CD4-positive, alpha-beta memory T cell (primary cell): ENCODE measurements at regions not wholly inside any gene's neighbourhood (a gene's known extent, or its start where the extent isn't known, plus 50 kb on each side); places are given as distances from the start of the nearest gene placed in this dataset.
"Not testable (repeated sequence)": the region's sequence is repeated elsewhere in the genome, so short reads cannot be mapped to it uniquely, and the experiment has no call there.

Experiments
- CTCF ChIA-PET: fragments of 350-600 bp; sonication (Branson Sonifier 250); formaldehyde crosslinking; loops from one replicate; lab custom pipeline; 2021; ENCODE audit warnings: inconsistent platforms; ENCODE audit not compliant: partially characterized antibody; lab: Charles Lee
- POLR2A ChIA-PET: fragments of 350-600 bp; sonication (Branson Sonifier 250); formaldehyde crosslinking; loops from one replicate; lab custom pipeline; 2021; ENCODE audit not compliant: partially characterized antibody; lab: Charles Lee
- DNase-seq, 5 donors: peaks; one replicate each; pipeline versions ENCODE4 v3.0.0 to v3.0.0-alpha.2; 2020 to 2022; ENCODE audit warnings: mixed read lengths in 1 of 5
- H3K27ac ChIP-seq: one replicate; pipeline ENCODE4 v1.7.0; 2013; ENCODE audit warnings: low read depth, low read length
- H3K27me3 ChIP-seq: 2 replicates; pipeline ENCODE4 v1.7.0; 2013; ENCODE audit warnings: mild to moderate bottlenecking, low read length, moderate library complexity; ENCODE audit not compliant: insufficient read depth
- H3K36me3 ChIP-seq: 2 replicates; pipeline ENCODE4 v1.7.0; 2013; ENCODE audit warnings: mild to moderate bottlenecking, low read length, moderate library complexity; ENCODE audit not compliant: insufficient read depth
- H3K4me1 ChIP-seq: 2 replicates; pipeline ENCODE4 v1.7.0; 2013; ENCODE audit warnings: mild to moderate bottlenecking, low read length, moderate library complexity; ENCODE audit not compliant: insufficient read depth
- H3K4me3 ChIP-seq, 2 donors: one replicate each; pipeline ENCODE4 v1.7.0; 2013; ENCODE audit warnings: low read length in 2 of 2, mild to moderate bottlenecking in 1 of 2
- H3K9me3 ChIP-seq, 2 donors: one replicate each; pipeline ENCODE4 v1.7.0; 2013; ENCODE audit warnings: low read length in 2 of 2, control low read depth in 1 of 2; ENCODE audit not compliant: control insufficient read depth in 1 of 2
- H3K27ac Mint-ChIP-seq, 7 donors: one replicate each; pipeline ENCODE4 v1.8.0; 2020 to 2021; ENCODE audit warnings: mixed read lengths in 7 of 7, mild to moderate bottlenecking in 6 of 7, inconsistent platforms in 3 of 7, moderate library complexity in 3 of 7
- H3K27me3 Mint-ChIP-seq, 2 donors: one replicate each; pipeline ENCODE4 v1.8.0; 2020 to 2021; ENCODE audit warnings: mixed read lengths in 2 of 2
- H3K36me3 Mint-ChIP-seq, 2 donors: one replicate each; pipeline ENCODE4 v1.8.0; 2020 to 2021; ENCODE audit warnings: mixed read lengths in 2 of 2, inconsistent platforms in 1 of 2, mild to moderate bottlenecking in 1 of 2
- H3K4me1 Mint-ChIP-seq, 4 donors: one replicate each; pipeline ENCODE4 v1.8.0; 2020 to 2021; ENCODE audit warnings: mixed read lengths in 4 of 4, mild to moderate bottlenecking in 1 of 4
- H3K4me3 Mint-ChIP-seq, 8 donors: one replicate each; pipeline ENCODE4 v1.8.0; 2020 to 2021; ENCODE audit warnings: mixed read lengths in 8 of 8, mild to moderate bottlenecking in 7 of 8, moderate library complexity in 6 of 8, inconsistent platforms in 3 of 8
- H3K9me3 Mint-ChIP-seq, 8 donors: one replicate each; pipeline ENCODE4 v1.8.0; 2020 to 2021; ENCODE audit warnings: mixed read lengths in 8 of 8, mild to moderate bottlenecking in 5 of 8, inconsistent platforms in 3 of 8, moderate library complexity in 1 of 8
- intact Hi-C: fragments of 100-400 bp; cut with micrococcal nuclease; formaldehyde crosslinking; loops from one replicate; pipeline ENCODE4 v1.15.1; 2023

DNA sequence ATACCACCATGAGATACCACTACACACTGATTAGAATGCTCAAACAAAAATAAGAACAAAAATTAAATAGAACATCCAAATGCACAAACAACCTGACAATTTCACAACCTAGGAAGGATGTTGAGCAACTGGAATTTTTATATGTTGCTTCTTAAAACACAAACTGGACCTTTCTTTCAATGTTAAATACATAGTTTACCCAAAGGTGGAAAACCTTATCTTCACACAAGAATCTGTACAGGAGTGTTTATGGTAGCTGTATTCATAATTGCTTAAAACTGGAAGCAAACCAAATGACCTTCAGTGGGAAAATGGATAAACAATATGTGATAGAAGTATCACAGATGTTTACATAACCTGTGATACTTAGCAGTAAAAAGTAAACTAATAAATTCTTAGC, 573.8 kb downstream of the MAGEB5 start:
- Histone ChIP-seq H3K9me3 (no peaks in the 10 kb centered on the region), H3K4me1 (no peaks in the 10 kb centered on the region), H3K36me3 (no peaks in the 10 kb centered on the region), H3K4me3 (no peak overlapping the region), H3K27ac (no peak overlapping the region), H3K27me3 (no peaks in the 10 kb centered on the region)
- Mint-ChIP-seq H3K4me3 (no peak overlapping the region), H3K27ac (no peak overlapping the region), H3K9me3 (peaks cover 0 to 5% (median 0%) of the 10 kb centered on the region in 8 donors), H3K27me3 (no peaks in the 10 kb centered on the region), H3K4me1 (no peaks in the 10 kb centered on the region), H3K36me3 (no peaks in the 10 kb centered on the region)
- ChIA-PET CTCF (no interaction called here), POLR2A (no interaction called here)
- DNase-seq: no peak
- intact Hi-C loops: no loop called here

DNA sequence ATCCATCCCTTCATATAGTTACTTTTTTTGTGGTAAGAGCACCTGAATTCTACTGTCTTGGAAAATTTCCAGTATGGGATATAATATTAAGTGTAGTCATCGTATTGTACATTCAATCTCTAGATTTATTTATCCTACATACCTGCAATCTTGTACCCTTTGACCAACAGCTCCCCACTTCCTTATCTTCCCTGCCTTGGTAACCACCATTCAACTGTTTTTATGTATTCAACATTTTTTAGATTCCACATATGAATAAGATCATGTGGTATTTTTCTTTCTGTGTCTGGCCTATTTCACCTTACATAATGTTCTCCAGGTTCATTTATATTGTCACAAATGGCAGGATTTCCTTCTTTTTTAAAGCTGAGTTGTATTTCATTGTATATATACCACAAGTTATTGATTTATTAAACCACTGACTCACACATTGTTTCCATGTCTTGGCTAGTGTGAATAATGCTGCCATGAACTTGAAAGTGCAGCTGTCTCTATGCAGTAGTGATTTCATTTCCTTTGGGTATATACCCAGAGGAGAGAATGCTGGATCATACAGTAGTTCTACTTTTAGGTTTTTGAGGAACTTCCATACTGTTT, 572.5 kb downstream of the MAGEB5 start:
- H3K27ac ChIP-seq: no peak overlapping the region
- Mint-ChIP-seq H3K4me3 (no peak overlapping the region), H3K36me3 (no peaks in the 10 kb centered on the region), H3K27ac (no peak overlapping the region), H3K27me3 (no peaks in the 10 kb centered on the region), H3K9me3 (peaks cover 0 to 5% (median 0%) of the 10 kb centered on the region in 8 donors), H3K4me1 (no peaks in the 10 kb centered on the region)
- DNase-seq: no peak
- no peaks in the 10 kb centered on the region for H3K36me3 ChIP-seq
- intact Hi-C loops: no loop called here
- H3K27me3 ChIP-seq: no peaks in the 10 kb centered on the region
- ChIA-PET POLR2A (no interaction called here), CTCF (no interaction called here)
- H3K4me3 ChIP-seq: no peak overlapping the region
- no peaks in the 10 kb centered on the region for H3K4me1 ChIP-seq
- no peaks in the 10 kb centered on the region for H3K9me3 ChIP-seq

DNA sequence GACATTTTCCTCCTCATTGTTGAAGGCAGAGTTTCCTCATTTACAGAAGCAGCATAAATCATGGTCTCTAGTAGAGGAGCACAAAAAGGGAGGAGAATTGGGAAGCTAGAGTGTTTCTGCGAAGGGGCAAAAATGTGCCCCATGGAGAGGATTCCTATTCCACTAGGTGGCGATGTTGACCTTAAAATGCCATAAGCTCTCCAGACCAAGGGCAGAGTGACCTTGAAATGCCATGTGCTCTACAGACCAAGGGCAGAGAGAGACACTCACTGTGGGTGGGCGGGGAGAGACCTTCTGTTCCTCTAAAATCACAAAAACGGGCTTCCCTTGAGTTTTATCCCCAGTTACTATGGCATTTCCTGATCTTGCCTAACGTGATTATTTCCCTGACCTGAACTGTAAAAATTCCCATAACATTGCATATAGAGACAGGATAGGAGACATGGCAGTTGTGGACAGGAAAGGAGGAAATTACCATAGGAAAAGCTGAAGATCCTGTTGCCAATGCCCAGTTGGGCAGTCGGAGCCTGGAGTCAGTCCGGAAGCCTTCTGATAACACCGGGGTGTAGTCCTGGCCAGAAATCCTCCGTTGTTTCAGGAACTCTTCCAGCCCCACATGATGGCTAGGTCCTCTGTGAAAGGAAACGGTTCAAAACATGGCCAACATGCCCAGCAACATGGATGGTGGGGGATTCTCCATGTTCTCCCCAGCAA, 567.7 kb downstream of the MAGEB5 start:
- Mint-ChIP-seq H3K9me3 (peaks cover 0 to 8% (median 0%) of the 10 kb centered on the region in 8 donors), H3K4me3 (no peak overlapping the region), H3K4me1 (no peaks in the 10 kb centered on the region), H3K27ac (no peak overlapping the region), H3K27me3 (no peaks in the 10 kb centered on the region), H3K36me3 (no peaks in the 10 kb centered on the region)
- POLR2A ChIA-PET: no interaction called here
- H3K36me3 ChIP-seq: no peaks in the 10 kb centered on the region
- H3K27me3 ChIP-seq: no peaks in the 10 kb centered on the region
- no peaks in the 10 kb centered on the region for H3K9me3 ChIP-seq
- no peaks in the 10 kb centered on the region for H3K4me1 ChIP-seq
- intact Hi-C loops: no loop called here
- CTCF ChIA-PET: no interaction called here
- no peak overlapping the region for H3K27ac ChIP-seq
- H3K4me3 ChIP-seq: no peak overlapping the region
- DNase-seq: peak in 1 of 5 donors; percentile 0

DNA sequence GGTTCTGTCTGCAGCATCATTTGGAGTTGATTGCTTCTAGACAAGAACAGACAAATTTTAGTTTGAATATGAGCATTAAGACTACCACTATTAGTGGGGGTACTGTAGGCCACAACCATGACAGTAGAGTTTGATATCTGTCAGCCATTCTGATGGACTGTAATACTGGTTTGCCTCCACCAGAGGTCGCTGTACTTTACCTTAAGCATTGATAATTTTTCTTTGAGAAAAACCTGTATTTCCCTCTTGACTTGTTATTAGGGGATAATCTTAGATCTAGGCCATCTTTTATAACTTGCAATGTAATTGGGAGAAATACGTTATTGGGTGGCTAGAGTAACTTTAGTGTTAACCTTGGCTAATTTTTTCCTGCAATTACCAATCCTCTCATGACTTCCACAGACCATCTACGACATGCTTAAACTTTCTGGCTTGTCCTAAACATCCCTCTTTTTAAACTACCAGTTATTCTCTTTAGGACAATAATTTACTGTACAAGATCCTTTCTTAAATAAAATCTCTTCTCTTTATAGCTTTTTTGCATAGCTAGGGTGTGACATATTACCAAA, 562.4 kb downstream of the MAGEB5 start:
- Mint-ChIP-seq H3K4me1 (no peaks in the 10 kb centered on the region), H3K27ac (no peak overlapping the region), H3K4me3 (no peak overlapping the region), H3K9me3 (peaks cover 0 to 13% (median 6%) of the 10 kb centered on the region in 8 donors), H3K27me3 (no peaks in the 10 kb centered on the region), H3K36me3 (no peaks in the 10 kb centered on the region)
- Histone ChIP-seq H3K4me3 (no peak overlapping the region), H3K9me3 (no peaks in the 10 kb centered on the region), H3K27me3 (no peaks in the 10 kb centered on the region), H3K27ac (no peak overlapping the region), H3K4me1 (no peaks in the 10 kb centered on the region), H3K36me3 (no peaks in the 10 kb centered on the region)
- ChIA-PET CTCF (no interaction called here), POLR2A (no interaction called here)
- intact Hi-C loops: no loop called here
- no peak for DNase-seq

DNA sequence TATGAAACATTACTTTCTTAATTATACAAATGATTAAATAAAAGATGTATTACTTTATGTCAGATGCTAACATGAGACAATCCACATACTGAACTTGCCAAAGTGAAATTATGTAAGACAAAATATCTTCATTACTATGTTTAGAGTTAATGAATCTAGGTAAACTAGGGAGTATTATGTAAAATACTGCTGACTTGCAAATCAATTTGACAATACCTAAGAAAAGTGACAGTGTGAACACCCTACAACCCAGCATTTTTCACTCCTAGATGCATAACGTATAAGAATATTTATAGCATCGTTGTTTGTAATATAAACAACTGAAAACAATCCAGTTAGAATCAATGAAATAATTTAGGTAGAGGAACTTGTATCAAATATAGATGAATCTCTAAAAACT, 546.3 kb downstream of the MAGEB5 start:
- Histone ChIP-seq H3K4me3 (no peak overlapping the region), H3K36me3 (no peaks in the 10 kb centered on the region), H3K4me1 (no peaks in the 10 kb centered on the region), H3K27me3 (no peaks in the 10 kb centered on the region), H3K9me3 (no peaks in the 10 kb centered on the region), H3K27ac (no peak overlapping the region)
- no peak for DNase-seq
- intact Hi-C loops: no loop called here
- Mint-ChIP-seq H3K4me3 (no peak overlapping the region), H3K36me3 (no peaks in the 10 kb centered on the region), H3K27me3 (no peaks in the 10 kb centered on the region), H3K4me1 (no peaks in the 10 kb centered on the region), H3K9me3 (peaks cover 0 to 6% (median 2%) of the 10 kb centered on the region in 8 donors), H3K27ac (no peak overlapping the region)
- CTCF ChIA-PET: no interaction called here
- POLR2A ChIA-PET: no interaction called here

DNA sequence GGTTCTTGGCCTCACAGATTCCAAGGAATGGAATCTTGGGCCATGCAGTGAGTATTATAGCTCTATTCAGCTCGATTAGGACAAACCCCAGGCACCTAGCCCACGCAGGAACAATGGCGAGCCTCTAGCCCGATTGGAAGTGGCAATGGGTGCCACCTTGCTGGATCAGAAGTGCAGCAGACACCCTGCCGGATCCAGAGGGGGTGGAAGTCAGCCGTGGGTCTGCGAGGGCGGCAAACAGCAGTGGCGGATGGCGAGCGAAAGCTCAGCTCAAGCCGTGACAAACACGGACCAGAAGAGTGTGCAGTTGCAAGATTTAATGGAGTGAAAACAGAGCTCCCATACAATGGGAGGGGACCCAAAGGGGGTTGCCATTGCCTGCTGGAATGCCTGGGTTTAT, 539.8 kb downstream of the MAGEB5 start:
- intact Hi-C loops, H3K27me3 Mint-ChIP-seq, CTCF ChIA-PET, POLR2A ChIA-PET, H3K27ac ChIP-seq, H3K4me1 Mint-ChIP-seq, H3K4me3 Mint-ChIP-seq, H3K9me3 ChIP-seq, H3K9me3 Mint-ChIP-seq, H3K36me3 Mint-ChIP-seq, H3K36me3 ChIP-seq, H3K4me3 ChIP-seq, DNase-seq, H3K27ac Mint-ChIP-seq, H3K27me3 ChIP-seq, H3K4me1 ChIP-seq: not testable (repeated sequence)

DNA sequence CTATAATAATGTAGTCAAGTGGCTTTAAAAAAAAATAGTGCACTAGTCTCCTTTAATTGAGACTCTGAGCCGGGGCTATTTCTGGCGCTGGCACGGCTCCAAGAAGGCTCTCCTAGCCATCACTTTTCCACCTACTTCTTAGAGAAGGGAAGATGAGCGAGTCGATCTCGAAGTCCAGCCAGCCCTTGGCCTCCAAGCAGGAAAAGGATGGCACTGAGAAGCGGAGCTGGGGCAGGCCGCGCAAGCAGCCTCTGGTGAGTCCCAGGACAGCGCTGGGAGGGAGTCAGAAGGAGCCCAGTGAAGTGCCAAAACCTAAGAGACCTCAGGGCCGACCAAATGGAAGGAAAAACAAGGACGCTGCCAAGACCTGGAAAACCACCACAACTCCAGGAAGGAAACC, 531.9 kb downstream of the MAGEB5 start:
- Mint-ChIP-seq H3K4me1 (no peaks in the 10 kb centered on the region), H3K4me3 (no peak overlapping the region), H3K36me3 (no peaks in the 10 kb centered on the region), H3K27me3 (no peaks in the 10 kb centered on the region), H3K27ac (no peak overlapping the region), H3K9me3 (peaks cover 0 to 6% (median under 1%) of the 10 kb centered on the region in 8 donors)
- CTCF ChIA-PET: no interaction called here
- no peak for DNase-seq
- Histone ChIP-seq H3K9me3 (no peaks in the 10 kb centered on the region), H3K4me3 (no peak overlapping the region), H3K4me1 (no peaks in the 10 kb centered on the region), H3K36me3 (no peaks in the 10 kb centered on the region), H3K27me3 (no peaks in the 10 kb centered on the region), H3K27ac (no peak overlapping the region)
- POLR2A ChIA-PET: no interaction called here
- intact Hi-C loops: no loop called here
